Testis (tissue), 2 donors: ENCODE measurements at regions not wholly inside any gene's neighbourhood (a gene's known extent, or its start where the extent isn't known, plus 50 kb on each side); places are given as distances from the start of the nearest gene placed in this dataset.

Experiments used
- CTCF ChIP-seq, 3 experiments: fragments of 450-650 bp in 2 of 3; fragments of 200-600 bp in 1 of 3; sonication (generic) in 1 of 3; IDR thresholded peaks; one replicate each; pipeline ENCODE4 v1.5.1; 2016 to 2019; ENCODE audit warnings: antibody characterized with exemption in 3 of 3, mild to moderate bottlenecking in 2 of 3, moderate library complexity in 1 of 3
- POLR2A ChIP-seq: fragments of 450-650 bp; IDR thresholded peaks from one replicate; pipeline ENCODE4 v1.6.1; 2017; ENCODE audit warnings: antibody characterized with exemption, mild to moderate bottlenecking, moderate library complexity

GRCh38 chr15:47409038-47409437 lies 308.3 kb upstream of the SEMA6D start:
- TF ChIP-seq CTCF (IDR thresholded peaks at IDR 0.05) (no peak), POLR2A (no peak)
